ENCODE measurements at regions not wholly inside any gene's neighbourhood (a gene's known extent, or its start where the extent isn't known, plus 50 kb on each side); places are given as distances from the start of the nearest gene placed in this dataset.

DNA sequence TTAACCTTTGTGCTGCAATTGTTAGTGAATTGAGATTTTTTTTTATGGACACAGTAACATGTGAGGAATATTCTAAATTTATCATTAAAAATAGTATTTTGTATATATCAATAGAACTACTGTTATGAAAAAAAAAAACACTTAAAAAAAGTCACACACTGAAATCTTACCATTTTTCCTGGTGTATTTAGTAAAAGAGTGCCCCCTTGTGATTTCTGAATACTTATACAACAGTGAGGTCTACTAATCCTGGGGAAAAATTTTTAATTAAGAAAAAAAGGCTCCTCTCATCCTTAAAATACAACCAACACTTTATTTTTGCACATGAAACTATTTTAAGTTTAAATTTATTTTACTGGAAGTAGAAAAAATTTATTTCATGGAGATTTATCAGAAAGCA is 56.4 kb upstream of the SPOCK3 start:
- DNase-seq (ENCODE audit: low read depth, low spot score): no peak
- H3K27ac ChIP-seq: no peak overlapping the region

GRCh38 chr4:167308876-167309275 is 74.6 kb upstream of the SPOCK3 start:
- no peak overlapping the region for H3K27ac ChIP-seq
- no peak for DNase-seq (ENCODE audit: low read depth, low spot score)

DNA sequence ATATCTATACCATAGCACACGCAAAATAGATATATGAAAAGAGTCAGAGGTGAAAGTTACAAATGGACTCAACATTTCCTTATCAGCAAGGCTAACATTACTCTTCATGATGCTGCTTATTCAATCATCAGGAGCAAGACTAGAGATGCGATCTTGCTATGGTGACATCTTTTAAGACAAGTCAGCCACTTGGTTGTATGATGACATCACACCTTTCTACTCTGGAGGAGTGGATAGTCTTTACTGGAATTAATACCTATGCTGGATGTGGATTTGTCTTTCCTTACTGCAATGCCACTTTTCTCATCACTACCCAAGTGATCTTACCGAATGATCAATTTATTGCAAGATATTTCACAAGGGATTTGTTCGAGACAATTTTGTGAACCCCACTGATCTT is 87.0 kb upstream of the SPOCK3 start:
- DNase-seq (ENCODE audit: low read depth, low spot score): no peak
- H3K27ac ChIP-seq: no peak overlapping the region

DNA sequence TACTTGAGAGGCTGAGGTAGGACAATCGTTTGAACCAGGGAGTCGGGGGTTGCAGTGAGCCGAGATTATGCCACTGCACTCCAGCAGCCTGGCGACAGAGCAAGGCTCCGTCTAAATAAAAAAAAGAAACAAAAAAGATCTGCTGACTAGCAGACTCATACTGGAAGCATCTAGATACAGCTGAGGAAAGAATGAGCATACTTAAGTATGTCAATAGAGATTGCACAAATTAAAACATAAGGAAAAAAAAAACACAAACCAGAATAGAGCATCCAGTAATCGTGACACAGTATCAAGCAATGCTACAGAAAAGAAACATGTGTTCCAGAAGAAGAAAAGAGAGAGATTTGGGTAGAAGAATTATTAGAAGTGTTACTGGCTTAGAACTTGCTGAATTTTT is 105.5 kb upstream of the SPOCK3 start:
- no peak overlapping the region for H3K27ac ChIP-seq
- DNase-seq (ENCODE audit: low read depth, low spot score): no peak

GRCh38 chr4:167359711-167360110 is 125.4 kb upstream of the SPOCK3 start:
- DNase-seq (ENCODE audit: low read depth, low spot score): no peak
- no peak overlapping the region for H3K27ac ChIP-seq

DNA sequence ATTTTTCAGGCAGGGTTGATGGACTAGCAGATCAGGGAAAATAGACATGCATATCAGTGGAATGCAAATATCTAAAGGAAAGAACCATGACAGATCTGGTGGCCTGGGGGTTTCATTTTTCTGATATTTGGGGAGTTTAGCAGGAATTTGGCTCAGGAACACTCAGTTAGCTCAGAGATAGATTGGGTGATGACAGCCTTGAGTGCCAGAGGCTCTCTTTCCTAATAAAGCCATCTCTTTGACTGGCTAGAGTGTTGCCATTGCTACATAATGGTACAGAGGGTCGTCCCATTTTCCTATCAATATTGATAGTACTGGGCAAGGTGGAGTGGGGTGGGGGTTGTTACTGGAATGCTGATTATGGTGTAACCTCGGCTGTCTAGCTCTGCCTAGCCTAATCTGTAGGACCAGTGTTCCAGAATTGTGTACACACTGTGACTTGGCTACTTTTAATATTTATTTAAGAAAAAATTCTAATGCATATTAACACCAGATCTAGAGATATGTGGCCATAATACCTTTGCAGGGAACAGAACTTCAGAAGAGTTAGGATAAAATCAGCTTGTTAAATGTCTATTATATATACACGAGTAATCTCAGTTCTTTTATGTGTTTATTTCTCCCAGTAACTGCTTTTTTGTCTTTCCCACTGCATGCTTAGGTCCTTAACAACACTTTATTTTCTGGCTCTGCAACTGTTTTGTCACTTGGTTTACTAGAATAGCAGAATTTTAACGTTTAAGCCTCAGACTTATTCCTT is 145.0 kb upstream of the SPOCK3 start:
- no peak for DNase-seq (ENCODE audit: low read depth, low spot score)
- H3K27ac ChIP-seq: no peak overlapping the region

- DNase-seq (ENCODE audit: low read depth, low spot score): no peak
- H3K27ac ChIP-seq: no peak overlapping the region
Observed at GRCh38 chr4:167380964-167381363, 146.7 kb upstream of the SPOCK3 start.

DNA sequence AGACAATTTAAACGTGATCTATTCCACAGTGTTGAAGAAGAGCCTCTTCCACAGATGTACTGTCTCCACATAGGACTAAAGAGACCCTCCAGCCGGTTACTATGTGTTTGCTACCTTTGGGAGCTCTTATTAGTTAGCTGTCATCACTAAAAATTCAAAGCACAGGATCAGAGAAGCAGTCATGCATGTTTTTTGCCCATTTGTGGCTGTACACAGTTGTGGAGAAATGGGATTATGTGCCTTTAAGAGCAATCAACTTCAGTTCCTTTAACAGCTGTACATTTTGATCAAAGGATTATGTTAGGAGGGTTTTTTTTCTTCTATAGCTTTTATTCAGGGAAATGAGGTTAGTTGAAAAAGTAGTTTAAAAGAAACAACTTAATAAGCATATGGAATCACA is 149.0 kb upstream of the SPOCK3 start:
- no peak for DNase-seq (ENCODE audit: low read depth, low spot score)

DNA sequence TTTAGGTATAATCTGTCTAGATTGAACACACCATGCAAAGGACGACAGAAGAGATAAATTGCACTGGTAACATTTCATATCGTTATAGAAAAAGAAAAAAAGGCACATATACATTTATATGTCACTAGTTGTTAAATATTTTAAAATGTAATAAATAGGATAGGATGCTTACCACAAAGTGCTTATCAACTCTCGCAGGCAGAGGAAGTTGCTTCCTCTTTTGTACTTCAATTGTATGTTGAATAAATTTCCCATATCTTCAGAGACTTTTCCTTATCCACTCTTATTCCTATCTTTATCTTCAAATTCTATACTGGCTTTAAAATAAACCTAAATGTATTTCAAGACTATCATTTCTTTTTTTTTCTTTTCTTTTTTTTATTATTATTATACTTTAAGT is 163.3 kb upstream of the SPOCK3 start:
- H3K27ac ChIP-seq: no peak overlapping the region
- no peak for DNase-seq (ENCODE audit: low read depth, low spot score)

More for the DNA sequence above, 149.0 kb upstream of the SPOCK3 start:
- H3K27ac ChIP-seq: no peak overlapping the region

- DNase-seq (ENCODE audit: low read depth, low spot score): no peak
Observed at GRCh38 chr4:167399201-167399600, 164.9 kb upstream of the SPOCK3 start.

GRCh38 chr4:167406181-167406580 is 171.9 kb upstream of the SPOCK3 start:
- no peak overlapping the region for H3K27ac ChIP-seq
- no peak for DNase-seq (ENCODE audit: low read depth, low spot score)

More at GRCh38 chr4:167399201-167399600, 164.9 kb upstream of the SPOCK3 start:
- H3K27ac ChIP-seq: no peak overlapping the region

DNA sequence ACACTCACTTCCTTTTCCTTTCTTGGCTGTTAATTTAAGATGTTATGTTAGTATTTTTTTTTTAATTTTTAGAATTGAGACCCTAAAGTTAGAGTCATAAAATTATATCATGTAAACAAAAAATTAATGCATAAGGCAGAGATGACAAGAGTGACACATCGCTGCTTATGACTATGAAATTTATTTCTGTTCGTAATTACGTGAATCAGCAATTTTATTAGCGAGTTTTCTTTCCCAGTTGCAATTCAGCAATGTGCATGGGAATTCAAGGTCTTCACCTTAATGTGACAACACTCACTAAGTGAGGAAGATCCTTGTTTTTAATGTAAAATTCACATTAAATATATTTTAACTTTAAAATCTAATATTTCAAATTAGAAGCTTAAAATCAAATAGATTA is 181.2 kb upstream of the SPOCK3 start:
- no peak for DNase-seq (ENCODE audit: low read depth, low spot score)
- H3K27ac ChIP-seq: no peak overlapping the region

- DNase-seq (ENCODE audit: low read depth, low spot score): no peak
- no peak overlapping the region for H3K27ac ChIP-seq
Observed at GRCh38 chr4:167419468-167420140, 185.3 kb upstream of the SPOCK3 start.

GRCh38 chr4:167421201-167421600 is 186.9 kb upstream of the SPOCK3 start:
- H3K27ac ChIP-seq: no peak overlapping the region
- DNase-seq (ENCODE audit: low read depth, low spot score): no peak

DNA sequence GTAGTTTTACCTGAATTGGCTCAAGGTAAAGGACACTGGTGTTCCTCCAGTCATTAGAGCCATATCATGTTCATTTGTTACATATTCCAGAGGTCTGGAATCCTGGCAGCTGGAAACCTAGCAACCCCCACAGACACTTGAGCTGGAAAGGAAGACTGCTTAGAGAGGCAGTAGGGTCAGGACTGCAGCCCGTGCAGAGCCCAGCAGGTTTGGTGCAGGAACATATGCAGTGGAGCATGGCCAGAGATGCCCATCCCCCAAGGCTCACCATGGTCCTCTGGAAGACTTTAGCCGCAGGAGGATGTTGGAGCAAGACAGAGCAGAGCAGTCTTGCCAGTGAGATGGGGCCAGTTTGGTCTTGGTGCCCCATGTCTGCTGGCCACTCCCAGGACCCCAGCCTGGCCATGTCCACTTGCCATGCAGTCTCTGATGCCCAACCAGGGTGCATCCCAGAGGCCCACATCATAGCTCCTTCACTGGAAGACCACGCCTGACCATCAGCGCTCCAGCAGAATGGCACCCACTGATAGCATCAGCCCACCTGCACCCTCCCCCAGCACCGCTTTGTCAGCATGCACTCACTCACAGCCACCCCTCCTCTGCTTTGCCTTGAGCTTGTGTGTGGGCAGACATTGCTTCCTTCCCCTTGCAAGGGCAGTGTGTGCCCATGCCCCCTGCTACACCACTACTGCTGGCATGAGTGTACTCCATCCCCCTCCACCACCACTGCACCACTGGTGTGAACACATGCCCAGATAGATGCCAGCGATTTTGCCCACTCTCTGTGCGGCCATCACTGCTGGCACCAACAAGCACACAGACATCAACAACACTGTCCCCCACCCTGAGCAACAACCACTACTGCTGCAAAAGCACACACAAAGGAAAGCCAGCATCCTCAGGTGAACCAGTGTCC is 190.3 kb upstream of the SPOCK3 start:
- DNase-seq (ENCODE audit: low read depth, low spot score): no peak
- H3K27ac ChIP-seq: no peak overlapping the region

DNA sequence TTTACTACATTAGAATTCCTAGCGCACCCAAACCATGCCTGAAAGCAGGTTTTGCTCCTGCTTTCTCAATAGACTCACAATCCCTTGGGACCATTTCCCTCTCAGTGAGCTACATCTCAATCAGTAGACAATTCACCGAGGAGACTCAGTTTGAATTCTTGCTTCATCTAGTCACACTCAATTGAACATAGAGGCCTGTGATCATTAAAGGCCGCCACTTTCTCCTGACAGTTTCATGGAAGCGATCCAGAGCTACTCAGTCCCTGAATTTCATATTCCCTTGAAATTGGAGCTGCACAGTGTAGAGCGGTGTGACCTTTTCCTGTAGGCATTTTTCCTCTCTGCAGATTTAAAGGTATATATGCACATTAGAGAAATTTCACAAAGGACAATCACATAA is 193.9 kb upstream of the SPOCK3 start:
- DNase-seq (ENCODE audit: low read depth, low spot score): no peak
- no peak overlapping the region for H3K27ac ChIP-seq

GRCh38 chr4:167431371-167431770 is 197.1 kb upstream of the SPOCK3 start:
- no peak for DNase-seq (ENCODE audit: low read depth, low spot score)
- H3K27ac ChIP-seq: no peak overlapping the region

DNA sequence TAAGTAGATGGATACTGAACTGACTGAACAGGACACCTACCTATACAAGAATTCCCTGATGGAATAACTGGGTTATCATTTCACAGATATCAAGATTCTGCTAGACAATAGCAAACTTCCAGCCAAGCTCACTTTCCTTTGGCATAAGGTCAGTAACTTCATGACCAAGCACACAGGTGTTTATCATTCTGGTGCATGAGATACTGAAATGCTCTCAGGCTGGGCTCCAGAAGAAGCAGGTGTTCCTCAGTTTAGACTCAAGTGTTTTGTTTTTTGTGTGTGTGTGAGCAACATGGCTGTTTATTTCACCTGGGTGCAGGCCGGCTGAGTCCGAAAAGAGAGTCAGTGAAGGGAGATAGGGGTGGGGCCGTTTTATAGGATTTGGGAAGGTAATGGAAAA is 201.5 kb upstream of the SPOCK3 start:
- DNase-seq (ENCODE audit: low read depth, low spot score): no peak
- H3K27ac ChIP-seq: no peak overlapping the region

DNA sequence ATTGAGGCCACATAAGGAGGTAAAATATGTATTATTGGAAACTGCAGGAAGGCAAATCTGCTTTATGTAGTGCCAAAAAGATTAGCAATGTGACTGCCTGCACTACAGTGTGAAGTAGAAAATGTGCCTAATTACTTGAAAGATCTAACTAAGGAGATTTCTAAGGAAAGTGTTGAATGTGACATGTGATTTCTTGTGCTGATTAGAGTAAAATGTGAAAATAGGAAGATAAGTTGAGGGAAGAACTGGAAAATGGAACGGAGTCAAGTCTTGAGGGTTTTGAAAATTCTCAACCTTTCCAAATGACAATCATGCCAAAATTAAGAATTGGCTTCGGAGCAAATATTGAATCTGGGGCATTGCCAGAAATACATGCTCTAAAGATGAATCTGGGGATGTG is 209.5 kb upstream of the SPOCK3 start:
- DNase-seq (ENCODE audit: low read depth, low spot score): no peak
- no peak overlapping the region for H3K27ac ChIP-seq

- no peak for DNase-seq (ENCODE audit: low read depth, low spot score)
- no peak overlapping the region for H3K27ac ChIP-seq
Observed at GRCh38 chr4:167452922-167453430, 218.7 kb upstream of the SPOCK3 start.

GRCh38 chr4:167456619-167457018 is 222.3 kb upstream of the SPOCK3 start:
- no peak overlapping the region for H3K27ac ChIP-seq
- DNase-seq (ENCODE audit: low read depth, low spot score): no peak
